Ishikawa (cell line): ENCODE measurements at regions not wholly inside any gene's neighbourhood (a gene's known extent, or its start where the extent isn't known, plus 50 kb on each side); places are given as distances from the start of the nearest gene placed in this dataset.

Source experiments
- CEBPB ChIP-seq: IDR thresholded peaks from 2 replicates; pipeline ENCODE4 v1.6.1; 2012
- EGR1 ChIP-seq: IDR thresholded peaks from 2 replicates; pipeline ENCODE4 v1.6.1; 2012
- EP300 ChIP-seq: IDR thresholded peaks from 2 replicates; pipeline ENCODE4 v1.6.1; 2012; ENCODE audit warnings: borderline replicate concordance
- FOXM1 ChIP-seq: IDR thresholded peaks from 2 replicates; pipeline ENCODE4 v1.6.1; 2012; ENCODE audit warnings: low read depth, borderline replicate concordance
- NFIC ChIP-seq: IDR thresholded peaks from 2 replicates; pipeline ENCODE4 v1.6.1; 2012
- RAD21 ChIP-seq: IDR thresholded peaks from 2 replicates; pipeline ENCODE4 v1.6.1; 2012; ENCODE audit warnings: low read depth
- TAF1 ChIP-seq: IDR thresholded peaks from 2 replicates; pipeline ENCODE4 v1.6.1; 2012; ENCODE audit warnings: low read depth, mild to moderate bottlenecking
- TCF12 ChIP-seq: IDR thresholded peaks from 2 replicates; pipeline ENCODE4 v1.6.1; 2012; ENCODE audit warnings: low read depth
- TEAD4 ChIP-seq: IDR thresholded peaks from 2 replicates; pipeline ENCODE4 v1.6.1; 2012
- YY1 ChIP-seq: IDR thresholded peaks from 2 replicates; pipeline ENCODE4 v1.6.1; 2012; ENCODE audit warnings: low read depth
- ZBTB7A ChIP-seq: IDR thresholded peaks from 2 replicates; pipeline ENCODE4 v1.6.1; 2012; ENCODE audit warnings: low read depth
- TF ChIP-seq, protein P1 (sequence below): IDR thresholded peaks from 2 replicates; pipeline ENCODE4 v1.6.1; 2012
- TF ChIP-seq, protein P2 (sequence below): IDR thresholded peaks from 2 replicates; pipeline ENCODE4 v1.6.1; 2012; ENCODE audit warnings: low read depth, mild to moderate bottlenecking
- TF ChIP-seq, protein P3 (sequence below): IDR thresholded peaks from 2 replicates; pipeline ENCODE4 v1.6.1; 2012

DNA sequence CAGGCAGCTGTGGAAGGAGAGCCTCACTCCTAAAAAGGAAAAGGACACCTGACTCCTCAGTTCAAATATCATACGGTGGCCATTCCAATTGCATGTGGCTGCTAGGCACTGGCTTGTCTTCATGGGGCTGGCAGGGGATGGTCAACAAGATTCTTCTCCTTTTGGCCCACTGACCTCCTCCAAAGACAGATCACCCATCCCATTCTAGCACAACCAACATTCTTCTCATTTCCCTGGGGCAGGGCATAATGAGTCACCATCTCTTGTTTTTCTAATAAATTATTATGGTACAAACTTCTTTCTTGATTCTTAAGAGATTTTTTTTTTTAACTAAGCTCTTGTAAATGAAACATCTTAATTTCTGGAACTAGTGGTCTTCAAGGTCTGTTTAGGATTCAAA lies 136.7 kb upstream of the NBEA start:
- TF ChIP-seq YY1 (no peak), RAD21 (no peak), TAF1 (no peak), EP300 (no peak), CEBPB (no peak), FOXM1 (no peak), NFIC (no peak), TEAD4 (no peak), TCF12 (no peak), ZBTB7A (no peak), EGR1 (no peak)
- TF ChIP-seq, protein P1, sequence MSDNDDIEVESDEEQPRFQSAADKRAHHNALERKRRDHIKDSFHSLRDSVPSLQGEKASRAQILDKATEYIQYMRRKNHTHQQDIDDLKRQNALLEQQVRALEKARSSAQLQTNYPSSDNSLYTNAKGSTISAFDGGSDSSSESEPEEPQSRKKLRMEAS = no peak
- TF ChIP-seq, protein P2, sequence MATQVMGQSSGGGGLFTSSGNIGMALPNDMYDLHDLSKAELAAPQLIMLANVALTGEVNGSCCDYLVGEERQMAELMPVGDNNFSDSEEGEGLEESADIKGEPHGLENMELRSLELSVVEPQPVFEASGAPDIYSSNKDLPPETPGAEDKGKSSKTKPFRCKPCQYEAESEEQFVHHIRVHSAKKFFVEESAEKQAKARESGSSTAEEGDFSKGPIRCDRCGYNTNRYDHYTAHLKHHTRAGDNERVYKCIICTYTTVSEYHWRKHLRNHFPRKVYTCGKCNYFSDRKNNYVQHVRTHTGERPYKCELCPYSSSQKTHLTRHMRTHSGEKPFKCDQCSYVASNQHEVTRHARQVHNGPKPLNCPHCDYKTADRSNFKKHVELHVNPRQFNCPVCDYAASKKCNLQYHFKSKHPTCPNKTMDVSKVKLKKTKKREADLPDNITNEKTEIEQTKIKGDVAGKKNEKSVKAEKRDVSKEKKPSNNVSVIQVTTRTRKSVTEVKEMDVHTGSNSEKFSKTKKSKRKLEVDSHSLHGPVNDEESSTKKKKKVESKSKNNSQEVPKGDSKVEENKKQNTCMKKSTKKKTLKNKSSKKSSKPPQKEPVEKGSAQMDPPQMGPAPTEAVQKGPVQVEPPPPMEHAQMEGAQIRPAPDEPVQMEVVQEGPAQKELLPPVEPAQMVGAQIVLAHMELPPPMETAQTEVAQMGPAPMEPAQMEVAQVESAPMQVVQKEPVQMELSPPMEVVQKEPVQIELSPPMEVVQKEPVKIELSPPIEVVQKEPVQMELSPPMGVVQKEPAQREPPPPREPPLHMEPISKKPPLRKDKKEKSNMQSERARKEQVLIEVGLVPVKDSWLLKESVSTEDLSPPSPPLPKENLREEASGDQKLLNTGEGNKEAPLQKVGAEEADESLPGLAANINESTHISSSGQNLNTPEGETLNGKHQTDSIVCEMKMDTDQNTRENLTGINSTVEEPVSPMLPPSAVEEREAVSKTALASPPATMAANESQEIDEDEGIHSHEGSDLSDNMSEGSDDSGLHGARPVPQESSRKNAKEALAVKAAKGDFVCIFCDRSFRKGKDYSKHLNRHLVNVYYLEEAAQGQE = no peak
- TF ChIP-seq, protein P3, sequence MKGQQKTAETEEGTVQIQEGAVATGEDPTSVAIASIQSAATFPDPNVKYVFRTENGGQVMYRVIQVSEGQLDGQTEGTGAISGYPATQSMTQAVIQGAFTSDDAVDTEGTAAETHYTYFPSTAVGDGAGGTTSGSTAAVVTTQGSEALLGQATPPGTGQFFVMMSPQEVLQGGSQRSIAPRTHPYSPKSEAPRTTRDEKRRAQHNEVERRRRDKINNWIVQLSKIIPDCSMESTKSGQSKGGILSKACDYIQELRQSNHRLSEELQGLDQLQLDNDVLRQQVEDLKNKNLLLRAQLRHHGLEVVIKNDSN = no peak
